K562 (cell line): ENCODE measurements at regions not wholly inside any gene's neighbourhood (a gene's known extent, or its start where the extent isn't known, plus 50 kb on each side); places are given as distances from the start of the nearest gene placed in this dataset.

Experiments used
- ATAC-seq: fragments of 200-7000 bp; cut with Tn5 transposase; 3 replicates; pipeline ENCODE4 v1.9.1; 2020; ENCODE audit warnings: moderate library complexity
- BruUV-seq: library from RNA; stranded (reverse); fragments of 400-500 nt; replicated peaks from 2 replicates; lab custom pipeline; 2021; lab: Mats Ljungman, UMichigan
- CTCF ChIA-PET: fragments of 300-600 bp; formaldehyde crosslinking; extraction: SDS; loops from one replicate; lab custom pipeline; 2021; ENCODE audit warnings: low intra/inter-chr PET ratio; lab: Yijun Ruan, JAX
- POLR2A ChIA-PET: fragments of 300-600, 350-650 bp; sonication (Branson Sonifier 250); formaldehyde crosslinking; extraction: SDS; loops from one replicate; lab custom pipeline; 2021; ENCODE audit warnings: antibody characterized with exemption, inconsistent platforms; lab: Yijun Ruan, JAX
- DNase-seq, 4 experiments: peaks; one replicate each; pipeline versions ENCODE4 v3.0.0 to v3.0.0-alpha.2; 2011 to 2018; ENCODE audit warnings: low spot score in 3 of 4, mixed read lengths in 3 of 4; ENCODE audit errors: extremely low read depth in 1 of 4
- FAIRE-seq: peaks from 2 replicates; lab custom pipeline; 2011; peaks lifted over from hg19 to GRCh38; lab: Jason Lieb, UNC
- H2AFZ ChIP-seq: 2 replicates; pipeline ENCODE4 v1.6.0; 2011; ENCODE audit warnings: low read depth, low read length, control low read depth, inconsistent platforms
- H3K27ac ChIP-seq: fragments of 200-600 bp; 3 replicates; pipeline ENCODE4 v1.8.0; 2011; ENCODE audit warnings: low read depth, mild to moderate bottlenecking, control low read depth, inconsistent platforms, low read length, moderate library complexity, mixed read lengths; ENCODE audit errors: extremely low read depth
- H3K27me3 ChIP-seq, 2 experiments: fragments of 300-600 bp in 1 of 2; 2 replicates in 1 of 2; 3 replicates in 1 of 2; pipeline versions ENCODE4 v1.6.0 to v1.8.0; 2011; ENCODE audit warnings: inconsistent platforms in 2 of 2, low read length in 2 of 2, mild to moderate bottlenecking in 1 of 2, mixed read lengths in 1 of 2, moderate library complexity in 1 of 2; ENCODE audit not compliant: control insufficient read depth in 2 of 2, insufficient read depth in 2 of 2
- H3K36me3 ChIP-seq: fragments of 300-600 bp; 3 replicates; pipeline ENCODE4 v1.8.0; 2011; ENCODE audit warnings: mild to moderate bottlenecking, low read length, inconsistent platforms; ENCODE audit not compliant: control insufficient read depth, insufficient read depth
- H3K4me1 ChIP-seq, 2 experiments: fragments of 200-600 bp in 1 of 2; replicated peaks in 1 of 2; 2 replicates in 1 of 2; 3 replicates in 1 of 2; pipeline versions ENCODE4 v1.5.1 to v1.8.0; 2011; ENCODE audit warnings: inconsistent platforms in 2 of 2, low read length in 2 of 2, mild to moderate bottlenecking in 1 of 2, mixed read lengths in 1 of 2, moderate library complexity in 1 of 2; ENCODE audit not compliant: control insufficient read depth in 2 of 2, insufficient read depth in 2 of 2
- H3K4me2 ChIP-seq: 2 replicates; pipeline ENCODE4 v1.6.1; 2011; ENCODE audit warnings: low read length, control low read depth, inconsistent platforms, mixed read lengths; ENCODE audit not compliant: insufficient read depth
- H3K4me3 ChIP-seq: fragments of 200-600 bp; sonication (generic), shearing (Covaris generic); 2 replicates; pipeline ENCODE4 v1.5.1; 2016; ENCODE audit warnings: control low read depth, inconsistent platforms
- H3K79me2 ChIP-seq: fragments of 200-600 bp; 3 replicates; pipeline ENCODE4 v1.8.0; 2011; ENCODE audit warnings: low read length, inconsistent platforms; ENCODE audit not compliant: control insufficient read depth, insufficient read depth
- H3K9ac ChIP-seq, 2 experiments: 2 replicates each; pipeline versions ENCODE4 v1.6.0 to v1.6.1; 2011; ENCODE audit warnings: low read depth in 2 of 2, low read length in 2 of 2, control low read depth in 1 of 2, inconsistent platforms in 1 of 2, mild to moderate bottlenecking in 1 of 2, mixed read lengths in 1 of 2; ENCODE audit not compliant: insufficient read depth in 1 of 2
- H3K9me1 ChIP-seq: one replicate; pipeline ENCODE4 v1.6.0; 2011; ENCODE audit warnings: inconsistent platforms, mild to moderate bottlenecking, low read length, moderate library complexity; ENCODE audit not compliant: control insufficient read depth, insufficient read depth
- H3K9me3 ChIP-seq: replicated peaks from 2 replicates; pipeline ENCODE4 v1.5.1; 2011; ENCODE audit warnings: low read depth, low read length, inconsistent platforms; ENCODE audit not compliant: control insufficient read depth, insufficient read depth
- H4K20me1 ChIP-seq: replicated peaks from 2 replicates; pipeline ENCODE4 v1.6.1; 2011; ENCODE audit warnings: low read length, inconsistent platforms, mixed read lengths; ENCODE audit not compliant: control insufficient read depth, insufficient read depth
- BDP1 ChIP-seq: IDR thresholded peaks from 3 replicates; pipeline ENCODE4 v1.6.1; 2011; ENCODE audit not compliant: insufficient read length, insufficient read depth
- CREM ChIP-seq: IDR thresholded peaks from 2 replicates; pipeline ENCODE4 v1.6.1; 2014; ENCODE audit warnings: antibody characterized with exemption, low read depth
- FIP1L1 ChIP-seq: fragments of 200-400 bp; formaldehyde crosslinking; IDR thresholded peaks from 2 replicates; pipeline ENCODE4 v1.6.1; 2018; ENCODE audit warnings: mild to moderate bottlenecking, low read depth, low read length; ENCODE audit not compliant: poor library complexity, severe bottlenecking
- KLF1 ChIP-seq: fragments of 450-650 bp; IDR thresholded peaks from 2 replicates; pipeline ENCODE4 v1.6.1; 2016; ENCODE audit warnings: missing genetic modification characterization, missing compliant biosample characterization
- POLR2G ChIP-seq: fragments of 200-400 bp; formaldehyde crosslinking; IDR thresholded peaks from 2 replicates; pipeline ENCODE4 v1.6.1; 2017; ENCODE audit warnings: low read depth, mild to moderate bottlenecking, antibody characterized with exemption, low read length, moderate library complexity
- RBM17 ChIP-seq: fragments of 200-400 bp; formaldehyde crosslinking; IDR thresholded peaks from 2 replicates; pipeline ENCODE4 v1.6.1; 2017; ENCODE audit warnings: low read depth, mild to moderate bottlenecking, low read length, borderline replicate concordance
- RBM39 ChIP-seq: fragments of 200-400 bp; formaldehyde crosslinking; optimal IDR thresholded peaks from 2 replicates; pipeline ENCODE3; 2018; ENCODE audit warnings: low read depth, low read length
- SREBF1 ChIP-seq: fragments of 150-350 bp; IDR thresholded peaks from 2 replicates; pipeline ENCODE4 v1.6.1; 2014; ENCODE audit warnings: antibody characterized with exemption, low read depth, low read length, borderline replicate concordance
- TCF3 ChIP-seq: sonication (generic); formaldehyde crosslinking; IDR thresholded peaks from 2 replicates; pipeline ENCODE4 v1.4.0; 2020; ENCODE audit warnings: mild to moderate bottlenecking, missing genetic modification reagents
- ZBTB26 ChIP-seq: fragments of 450-650 bp; formaldehyde crosslinking; IDR thresholded peaks from 2 replicates; pipeline ENCODE4 v1.4.0; 2022; ENCODE audit warnings: missing genetic modification characterization
- ZBTB8A ChIP-seq: fragments of 450-650 bp; IDR thresholded peaks from 2 replicates; pipeline ENCODE4 v1.6.1; 2018; ENCODE audit warnings: mild to moderate bottlenecking, moderate library complexity; ENCODE audit not compliant: partially characterized antibody
- ZEB2 ChIP-seq: fragments of 450-650 bp; IDR thresholded peaks from 2 replicates; pipeline ENCODE4 v1.6.1; 2016
- ZNF280A ChIP-seq: fragments of 450-650 bp; IDR thresholded peaks from 2 replicates; pipeline ENCODE4 v1.6.1; 2018; ENCODE audit warnings: mild to moderate bottlenecking, low read depth; ENCODE audit not compliant: partially characterized antibody
- ZNF512 ChIP-seq: IDR thresholded peaks from 2 replicates; pipeline ENCODE4 v1.6.1; 2016; ENCODE audit warnings: missing genetic modification characterization, missing compliant biosample characterization
- ZNF780A ChIP-seq: fragments of 250-450 bp; sonication (Bioruptor Pico); IDR thresholded peaks from 2 replicates; pipeline ENCODE4 v1.5.0; 2021; ENCODE audit warnings: mild to moderate bottlenecking
- WGBS: fragments of 100-300 bp; shearing (Covaris generic); methylation state at CpG from one replicate; pipeline ENCODE4 v1.1.6; 2016; ENCODE audit warnings: low coverage, mixed read lengths; ENCODE audit not compliant: insufficient coverage; ENCODE audit errors: missing lambda C conversion rate; 5-methylcytosine and 5-hydroxymethylcytosine counted together
- in situ Hi-C: fragments of 300-500 bp; cut with MboI; formaldehyde crosslinking; loops from 4 replicates; pipeline ENCODE4 v1.15.0; 2018; ENCODE audit warnings: inconsistent platforms, mixed read lengths
- intact Hi-C: fragments of 100-400 bp; cut with micrococcal nuclease; formaldehyde crosslinking; loops from 2 replicates; pipeline ENCODE4 v1.14.2; 2022

- Histone ChIP-seq H3K4me1 (no peaks in the 10 kb centered on the region), H3K27ac (no peak overlapping the region), H2AFZ (no peak overlapping the region), H3K27me3 (no peaks in the 10 kb centered on the region), H3K9me1 (no peaks in the 10 kb centered on the region), H4K20me1 (no peaks in the 10 kb centered on the region), H3K4me3 (no peak overlapping the region), H3K36me3 (no peaks in the 10 kb centered on the region), H3K9me3 (no peaks in the 10 kb centered on the region), H3K9ac (no peak overlapping the region), H3K79me2 (no peaks in the 10 kb centered on the region), H3K4me2 (no peak overlapping the region)
- in situ Hi-C loops: no loop called here
- no peak for TF ChIP-seq RBM17
- no peak for TF ChIP-seq FIP1L1
- no peak for TF ChIP-seq ZBTB26 (CRISPR knock-in tag)
- TF ChIP-seq TCF3: no peak
- no peak for TF ChIP-seq SREBF1
- ChIA-PET POLR2A (no interaction called here), CTCF (no interaction called here)
- 2% methylated on average over 5 of the region's 5 CpGs for WGBS
- FAIRE-seq: no peak
- no peak for ATAC-seq
- intact Hi-C loops: no loop called here
- no TSS peak for BruUV-seq
- DNase-seq: no peak
Observed at GRCh38 chr13:103568314-103568713, 502.1 kb upstream of the SLC10A2 start.

- no peak overlapping the region for H3K9ac ChIP-seq
- H3K36me3 ChIP-seq: no peaks in the 10 kb centered on the region
- no TSS peak for BruUV-seq
- ChIA-PET POLR2A (no interaction called here), CTCF (no interaction called here)
- no peaks in the 10 kb centered on the region for H3K79me2 ChIP-seq
- no peaks in the 10 kb centered on the region for H4K20me1 ChIP-seq
- no peaks in the 10 kb centered on the region for H3K9me3 ChIP-seq
- no peak overlapping the region for H3K27ac ChIP-seq
- no peaks in the 10 kb centered on the region for H3K27me3 ChIP-seq
- H2AFZ ChIP-seq: no peak overlapping the region
- H3K4me2 ChIP-seq: no peak overlapping the region
- 0% methylated on average over 2 of the region's 2 CpGs for WGBS
- intact Hi-C loops: no loop called here
- no peak for DNase-seq
- in situ Hi-C loops: no loop called here
- no peaks in the 10 kb centered on the region for H3K4me1 ChIP-seq
- H3K9me1 ChIP-seq: no peaks in the 10 kb centered on the region
- H3K4me3 ChIP-seq: no peak overlapping the region
- no peak for FAIRE-seq
- ATAC-seq: no peak
- TF ChIP-seq RBM39 (no peak), ZEB2 (no peak), BDP1 (no peak), KLF1 (tag) (no peak), ZNF512 (tag) (no peak), CREM (no peak), POLR2G (no peak), ZNF780A (CRISPR knock-in tag) (no peak), ZNF280A (no peak), ZBTB8A (no peak)
Observed at GRCh38 chr13:103557878-103558277, 491.7 kb upstream of the SLC10A2 start.
